H9 (cell line): ENCODE measurements at regions not wholly inside any gene's neighbourhood (a gene's known extent, or its start where the extent isn't known, plus 50 kb on each side); places are given as distances from the start of the nearest gene placed in this dataset.

ENCODE experiments used
- DNase-seq: peaks from one replicate; pipeline ENCODE4 v3.0.0-alpha.2; 2017
- H2AFZ ChIP-seq: one replicate; pipeline ENCODE4 v1.6.1; 2013; ENCODE audit warnings: mild to moderate bottlenecking, low read length, control low read depth, moderate library complexity
- H2AK5ac ChIP-seq: 2 replicates; pipeline ENCODE4 v1.6.1; 2013; ENCODE audit warnings: low read length, control low read depth, mixed read lengths; ENCODE audit not compliant: insufficient read length
- H2BK120ac ChIP-seq: one replicate; pipeline ENCODE4 v1.6.1; 2013; ENCODE audit warnings: low read depth, mild to moderate bottlenecking, low read length, control low read depth, inconsistent platforms; ENCODE audit not compliant: poor library complexity, severe bottlenecking
- H2BK12ac ChIP-seq: 2 replicates; pipeline ENCODE4 v1.6.1; 2013; ENCODE audit warnings: low read length, control low read depth, mixed read lengths, low read depth; ENCODE audit not compliant: insufficient read length
- H2BK15ac ChIP-seq: 2 replicates; pipeline ENCODE4 v1.6.1; 2013; ENCODE audit warnings: low read depth, low read length, control low read depth
- H2BK20ac ChIP-seq: one replicate; pipeline ENCODE4 v1.6.1; 2013; ENCODE audit warnings: low read depth, mild to moderate bottlenecking, low read length, control low read depth, inconsistent platforms; ENCODE audit not compliant: poor library complexity, severe bottlenecking
- H2BK5ac ChIP-seq: 2 replicates; pipeline ENCODE4 v1.6.1; 2013; ENCODE audit warnings: low read length, control low read depth, mixed read lengths; ENCODE audit not compliant: insufficient read length
- H3K14ac ChIP-seq: 2 replicates; pipeline ENCODE4 v1.6.1; 2013; ENCODE audit warnings: low read length, control low read depth; ENCODE audit not compliant: insufficient read depth
- H3K18ac ChIP-seq: 2 replicates; pipeline ENCODE4 v1.6.1; 2013; ENCODE audit warnings: low read depth, mild to moderate bottlenecking, mixed read lengths, low read length, control low read depth; ENCODE audit not compliant: insufficient read length
- H3K23ac ChIP-seq: 2 replicates; pipeline ENCODE4 v1.6.1; 2013; ENCODE audit warnings: low read length, control low read depth, mixed read lengths, low read depth; ENCODE audit not compliant: insufficient read length
- H3K23me2 ChIP-seq: 2 replicates; pipeline ENCODE4 v1.6.1; 2013; ENCODE audit warnings: low read depth, mild to moderate bottlenecking, mixed read lengths, low read length, control low read depth; ENCODE audit not compliant: insufficient read length, poor library complexity, severe bottlenecking
- H3K27ac ChIP-seq: 2 replicates; pipeline ENCODE4 v1.5.1; 2013; ENCODE audit warnings: low read length, control low read depth, mixed read lengths, low read depth; ENCODE audit not compliant: insufficient read length
- H3K27me3 ChIP-seq: 2 replicates; pipeline ENCODE4 v1.6.1; 2013; ENCODE audit warnings: low read length, control low read depth, inconsistent platforms; ENCODE audit not compliant: insufficient read depth
- H3K4ac ChIP-seq: 2 replicates; pipeline ENCODE4 v1.6.1; 2013; ENCODE audit warnings: low read depth, mild to moderate bottlenecking, control low read depth, inconsistent platforms, low read length, moderate library complexity
- H3K4me1 ChIP-seq: 2 replicates; pipeline ENCODE4 v1.6.1; 2013; ENCODE audit warnings: low read length, control low read depth, inconsistent platforms; ENCODE audit not compliant: insufficient read depth
- H3K4me2 ChIP-seq: 2 replicates; pipeline ENCODE4 v1.6.1; 2013; ENCODE audit warnings: low read length, control low read depth, mixed read lengths; ENCODE audit not compliant: insufficient read length, insufficient read depth
- H3K56ac ChIP-seq: 2 replicates; pipeline ENCODE4 v1.6.1; 2013; ENCODE audit warnings: low read depth, mild to moderate bottlenecking, mixed read lengths, low read length, control low read depth; ENCODE audit not compliant: insufficient read length
- H3K79me1 ChIP-seq: 2 replicates; pipeline ENCODE4 v1.6.1; 2013; ENCODE audit warnings: low read depth, mild to moderate bottlenecking, moderate library complexity, low read length, control low read depth, inconsistent platforms; ENCODE audit not compliant: insufficient read depth, poor library complexity, severe bottlenecking
- H3K79me2 ChIP-seq: 2 replicates; pipeline ENCODE4 v1.6.1; 2013; ENCODE audit warnings: low read length, control low read depth, inconsistent platforms; ENCODE audit not compliant: insufficient read depth
- H3K9ac ChIP-seq: 2 replicates; pipeline ENCODE4 v1.6.1; 2013; ENCODE audit warnings: low read length, control low read depth, mixed read lengths; ENCODE audit not compliant: insufficient read length; ENCODE audit errors: extremely low read depth
- H3K9me3 ChIP-seq: one replicate; pipeline ENCODE4 v1.6.1; 2013; ENCODE audit warnings: low read depth, low read length, inconsistent platforms; ENCODE audit not compliant: control insufficient read depth
- H3T11ph ChIP-seq: one replicate; pipeline ENCODE4 v1.6.1; 2013; ENCODE audit warnings: mild to moderate bottlenecking, low read length, control low read depth, inconsistent platforms
- H4K20me1 ChIP-seq: one replicate; pipeline ENCODE4 v1.6.1; 2013; ENCODE audit not compliant: control insufficient read depth, insufficient read length, insufficient read depth
- H4K5ac ChIP-seq: 2 replicates; pipeline ENCODE4 v1.6.1; 2013; ENCODE audit warnings: low read depth, mild to moderate bottlenecking, mixed read lengths, low read length, control low read depth; ENCODE audit not compliant: insufficient read length
- H4K8ac ChIP-seq: replicated peaks from 2 replicates; pipeline ENCODE4 v1.6.1; 2013; ENCODE audit warnings: low read length, control low read depth, mixed read lengths, low read depth; ENCODE audit not compliant: insufficient read length
- H4K91ac ChIP-seq: 2 replicates; pipeline ENCODE4 v1.6.1; 2013; ENCODE audit warnings: low read depth, mild to moderate bottlenecking, moderate library complexity, mixed read lengths, low read length, control low read depth; ENCODE audit not compliant: insufficient read length
- H3K27ac Mint-ChIP-seq, 3 experiments: 2 replicates in 2 of 3; 3 replicates in 1 of 3; pipeline ENCODE4 v1.8.0; 2020 to 2021; ENCODE audit warnings: mixed read lengths in 3 of 3, mild to moderate bottlenecking in 1 of 3, moderate library complexity in 1 of 3
- H3K27me3 Mint-ChIP-seq: 2 replicates; pipeline ENCODE4 v1.8.0; 2021; ENCODE audit warnings: low read depth, mild to moderate bottlenecking, moderate library complexity, mixed read lengths
- H3K36me3 Mint-ChIP-seq, 3 experiments: 2 replicates in 2 of 3; 3 replicates in 1 of 3; pipeline ENCODE4 v1.8.0; 2020 to 2021; ENCODE audit warnings: low read depth in 3 of 3, mixed read lengths in 3 of 3; ENCODE audit not compliant: insufficient read depth in 1 of 3
- H3K4me1 Mint-ChIP-seq, 2 experiments: 2 replicates each; pipeline ENCODE4 v1.8.0; 2020; ENCODE audit warnings: mixed read lengths in 2 of 2
- H3K4me3 Mint-ChIP-seq, 2 experiments: 2 replicates in 1 of 2; 3 replicates in 1 of 2; pipeline ENCODE4 v1.8.0; 2020 to 2021; ENCODE audit warnings: mild to moderate bottlenecking in 2 of 2, mixed read lengths in 2 of 2, moderate library complexity in 1 of 2
- H3K9me3 Mint-ChIP-seq, 2 experiments: 2 replicates in 1 of 2; 3 replicates in 1 of 2; pipeline ENCODE4 v1.8.0; 2020; ENCODE audit warnings: mild to moderate bottlenecking in 2 of 2, mixed read lengths in 2 of 2, moderate library complexity in 1 of 2
- CTCF ChIP-seq: fragments of 200-600 bp; sonication (generic); conservative IDR thresholded peaks from 3 replicates; pipeline ENCODE4 v1.8.0; 2021; ENCODE audit warnings: antibody characterized with exemption, mild to moderate bottlenecking
- WGBS: extraction: QIAGEN DNeasy Blood & Tissue Kit; methylation state at CpG from one replicate; pipeline ENCODE4 v1.1.7; 2013; ENCODE audit warnings: missing lambda C conversion rate, low lambda C conversion rate, mixed read lengths; ENCODE audit not compliant: insufficient read length; ENCODE audit errors: extremely low coverage; 5-methylcytosine and 5-hydroxymethylcytosine counted together

GRCh38 chr2:176818076-176818475 is 394.5 kb upstream of the HNRNPA3 start:
- no peak overlapping the region for H2BK120ac ChIP-seq
- no peaks in the 10 kb centered on the region for H3K79me2 ChIP-seq
- H3K79me1 ChIP-seq: no peaks in the 10 kb centered on the region
- no CpG with 5 or more reads among the region's 4 CpGs for WGBS
- H3K27me3 ChIP-seq: no peaks in the 10 kb centered on the region
- H3K9me3 Mint-ChIP-seq: no peaks in the 10 kb centered on the region
- no peaks in the 10 kb centered on the region for H3K9me3 ChIP-seq
- H3K27me3 Mint-ChIP-seq: peaks cover 2% of the 10 kb centered on the region; the same call in 1 of the 2 replicates
- H3T11ph ChIP-seq: no peak overlapping the region
- no peak overlapping the region for H4K8ac ChIP-seq
- H3K14ac ChIP-seq: no peak overlapping the region
- H3K36me3 Mint-ChIP-seq: no peaks in the 10 kb centered on the region
- no peak overlapping the region for H3K9ac ChIP-seq
- H2BK12ac ChIP-seq: no peak overlapping the region
- no peak overlapping the region for H3K56ac ChIP-seq
- H3K4me1 Mint-ChIP-seq: peaks cover 54 to 58% of the 10 kb centered on the region in 2 experiments
- H2BK15ac ChIP-seq: no peak overlapping the region
- H3K4me2 ChIP-seq: no peak overlapping the region
- H3K23me2 ChIP-seq: no peaks in the 10 kb centered on the region
- H2BK5ac ChIP-seq: no peak overlapping the region
- no peak overlapping the region for H3K4me3 Mint-ChIP-seq
- H3K27ac ChIP-seq: no peak overlapping the region
- no peak for TF ChIP-seq CTCF
- H4K5ac ChIP-seq: no peak overlapping the region
- H3K4me1 ChIP-seq: peaks cover 10% of the 10 kb centered on the region
- H3K23ac ChIP-seq: no peak overlapping the region
- no peak overlapping the region for H3K4ac ChIP-seq
- H3K27ac Mint-ChIP-seq: no peak overlapping the region
- peaks cover 2% of the 10 kb centered on the region for H4K20me1 ChIP-seq
- no peak overlapping the region for H4K91ac ChIP-seq
- no peak overlapping the region for H3K18ac ChIP-seq
- no peak overlapping the region for H2AFZ ChIP-seq
- no peak for DNase-seq
- H2AK5ac ChIP-seq: no peak overlapping the region
- no peak overlapping the region for H2BK20ac ChIP-seq
